NB4 (cell line): ENCODE measurements at regions not wholly inside any gene's neighbourhood (a gene's known extent, or its start where the extent isn't known, plus 50 kb on each side); places are given as distances from the start of the nearest gene placed in this dataset.

Experiments used
- MAX ChIP-seq: IDR thresholded peaks from 2 replicates; pipeline ENCODE4 v1.6.1; 2011; ENCODE audit warnings: low read depth, low read length
- MYC ChIP-seq: IDR thresholded peaks from 2 replicates; pipeline ENCODE4 v1.6.1; 2011; ENCODE audit warnings: low read depth, low read length

GRCh38 chr11:90318651-90319050 lies 95.8 kb upstream of the CHORDC1 start:
- TF ChIP-seq MAX = no peak
- no peak for TF ChIP-seq MYC
